HG03045 (cell line): ENCODE measurements at regions not wholly inside any gene's neighbourhood (a gene's known extent, or its start where the extent isn't known, plus 50 kb on each side); places are given as distances from the start of the nearest gene placed in this dataset.
"Not testable (repeated sequence)": the region's sequence is repeated elsewhere in the genome, so short reads cannot be mapped to it uniquely, and the experiment has no call there.

Experiments
- ATAC-seq: cut with Tn5 transposase; IDR thresholded peaks from one replicate; pipeline ENCODE4 v1.9.1; 2021; ENCODE audit warnings: mild to moderate bottlenecking, moderate library complexity; ENCODE audit not compliant: unreplicated experiment

DNA sequence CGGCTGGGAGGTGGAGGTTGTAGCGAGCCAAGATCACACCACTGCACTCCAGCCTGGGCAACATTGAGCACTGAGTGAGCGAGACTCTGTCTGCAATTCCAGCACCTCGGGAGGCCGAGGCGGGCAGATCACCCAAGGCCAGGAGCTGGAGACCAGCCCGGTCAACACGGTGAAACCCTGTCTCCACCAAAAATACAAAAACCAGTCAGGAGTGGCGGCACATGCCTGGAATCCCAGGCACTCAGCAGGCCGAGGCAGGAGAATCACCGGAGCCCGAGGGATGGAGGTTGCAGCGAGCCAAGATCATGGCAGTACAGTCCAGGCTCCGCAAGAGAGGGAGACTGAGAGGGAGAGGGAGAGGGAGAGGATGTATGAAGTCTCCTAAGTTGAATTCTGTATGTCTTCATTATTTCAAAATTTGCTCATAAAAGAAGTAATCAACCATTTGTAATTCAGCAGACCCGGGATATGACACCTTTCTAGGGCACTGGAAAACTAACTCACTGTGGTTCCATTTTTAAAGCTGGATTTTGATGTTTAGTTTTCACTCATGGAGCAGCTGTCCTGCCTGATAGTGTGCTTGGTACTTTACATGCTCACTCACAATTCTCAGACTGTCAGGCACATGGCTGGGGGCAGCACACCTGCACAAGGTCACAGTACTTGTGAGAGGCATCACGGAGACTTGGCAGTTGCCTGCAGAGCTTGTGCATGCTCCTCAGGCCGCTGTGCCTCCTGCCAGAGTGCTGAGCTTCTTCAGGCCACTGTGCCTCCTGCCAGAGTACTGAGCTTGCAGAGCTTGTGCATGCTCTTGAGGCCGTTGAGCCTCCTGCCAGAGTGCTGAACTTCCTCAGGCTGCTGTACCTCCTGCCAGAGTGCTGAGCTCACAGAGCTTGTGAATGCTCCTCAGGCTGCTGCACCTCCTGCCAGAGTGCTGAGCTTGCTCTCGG lies 106.2 kb downstream of the ERMARD start:
- ATAC-seq: no peak

DNA sequence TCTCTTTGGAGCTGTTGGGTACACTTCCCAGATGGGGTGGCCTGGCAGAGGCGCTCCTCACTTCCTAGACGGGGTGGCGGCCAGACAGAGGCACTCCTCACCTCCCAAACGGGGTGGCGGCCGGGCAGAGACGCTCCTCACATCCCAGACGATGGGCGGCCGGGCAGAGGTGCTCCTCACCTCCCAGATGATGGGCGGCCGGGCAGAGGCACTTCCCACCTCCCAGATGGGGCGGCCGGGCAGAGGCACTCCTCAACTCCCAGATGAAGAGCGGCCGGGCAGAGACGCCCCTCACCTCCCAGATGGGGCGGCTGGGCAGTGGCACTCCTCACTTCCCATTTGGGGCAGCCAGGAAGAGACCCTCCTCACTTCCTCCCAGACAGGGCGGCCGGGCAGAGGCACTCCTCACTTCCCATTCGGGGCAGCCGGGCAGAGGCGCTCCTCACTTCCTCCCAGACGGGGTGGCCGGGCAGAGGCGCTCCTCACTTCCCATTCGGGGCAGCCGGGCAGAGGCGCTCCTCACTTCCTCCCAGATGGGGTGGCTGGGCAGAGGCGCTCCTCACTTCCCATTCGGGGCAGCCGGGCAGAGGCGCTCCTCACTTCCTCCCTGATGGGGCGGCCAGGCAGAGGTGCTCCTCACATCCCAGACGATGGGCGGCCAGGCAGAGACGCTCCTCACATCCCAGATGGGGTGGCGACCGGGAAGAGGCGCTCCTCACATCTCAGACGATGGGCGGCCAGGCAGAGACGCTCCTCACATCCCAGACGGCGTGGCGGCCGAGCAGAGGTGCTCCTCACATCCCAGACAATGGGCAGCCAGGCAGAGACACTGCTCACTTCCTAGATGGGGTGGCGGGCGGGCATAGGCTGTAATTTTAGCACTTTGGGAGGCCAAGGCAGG lies 105.3 kb downstream of the ERMARD start:
- not testable (repeated sequence) for ATAC-seq

DNA sequence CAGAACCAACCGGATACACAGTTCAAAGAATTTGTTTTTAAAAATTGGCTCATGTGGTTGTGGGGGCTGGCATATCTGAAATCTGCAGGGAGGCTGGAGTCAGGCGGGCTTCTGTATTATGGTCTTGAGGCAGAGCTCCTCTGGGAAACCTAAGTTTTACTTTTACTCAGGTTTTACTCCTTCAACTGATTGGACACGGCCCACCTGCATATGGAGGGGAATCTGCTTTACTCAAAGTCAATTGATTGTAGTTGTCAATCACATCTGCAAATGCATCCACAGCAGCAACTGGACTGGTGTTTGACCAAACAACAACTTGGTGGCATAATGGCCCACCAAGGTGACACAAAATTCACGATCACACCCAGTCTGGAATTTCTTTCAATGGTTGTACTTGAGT lies 103.4 kb downstream of the ERMARD start:
- ATAC-seq: no peak

DNA sequence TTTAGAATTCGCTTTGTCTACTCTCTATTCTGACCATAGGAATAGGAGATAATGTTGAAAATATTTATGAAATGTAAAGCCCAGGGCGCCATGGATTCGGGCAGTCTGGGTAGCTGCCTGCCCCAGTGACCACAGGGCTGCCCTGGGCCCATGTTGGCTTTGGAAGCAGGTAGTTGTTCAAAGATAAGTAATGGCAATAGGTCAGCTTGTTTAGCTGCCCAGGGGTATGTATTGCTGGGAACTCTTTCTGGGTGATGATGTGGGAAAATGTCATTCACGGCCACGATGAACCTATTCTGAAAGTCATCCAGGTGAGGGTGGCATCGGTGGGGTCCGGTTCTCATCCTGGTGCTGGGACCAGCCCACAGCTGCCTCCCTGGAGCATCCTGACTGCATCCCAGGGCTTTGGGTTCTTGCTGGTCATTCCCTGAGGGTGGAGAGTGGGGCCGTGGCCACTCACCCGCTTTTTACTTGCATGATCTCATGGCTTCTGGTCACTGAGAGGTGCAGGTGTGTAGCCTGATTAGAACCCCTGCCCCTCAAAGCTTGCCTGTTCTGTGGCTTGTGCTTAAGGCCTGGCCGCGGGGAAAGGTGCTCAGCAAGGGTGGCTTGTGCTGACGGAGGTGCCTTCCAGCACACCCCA lies 102.8 kb downstream of the ERMARD start:
- no peak for ATAC-seq

DNA sequence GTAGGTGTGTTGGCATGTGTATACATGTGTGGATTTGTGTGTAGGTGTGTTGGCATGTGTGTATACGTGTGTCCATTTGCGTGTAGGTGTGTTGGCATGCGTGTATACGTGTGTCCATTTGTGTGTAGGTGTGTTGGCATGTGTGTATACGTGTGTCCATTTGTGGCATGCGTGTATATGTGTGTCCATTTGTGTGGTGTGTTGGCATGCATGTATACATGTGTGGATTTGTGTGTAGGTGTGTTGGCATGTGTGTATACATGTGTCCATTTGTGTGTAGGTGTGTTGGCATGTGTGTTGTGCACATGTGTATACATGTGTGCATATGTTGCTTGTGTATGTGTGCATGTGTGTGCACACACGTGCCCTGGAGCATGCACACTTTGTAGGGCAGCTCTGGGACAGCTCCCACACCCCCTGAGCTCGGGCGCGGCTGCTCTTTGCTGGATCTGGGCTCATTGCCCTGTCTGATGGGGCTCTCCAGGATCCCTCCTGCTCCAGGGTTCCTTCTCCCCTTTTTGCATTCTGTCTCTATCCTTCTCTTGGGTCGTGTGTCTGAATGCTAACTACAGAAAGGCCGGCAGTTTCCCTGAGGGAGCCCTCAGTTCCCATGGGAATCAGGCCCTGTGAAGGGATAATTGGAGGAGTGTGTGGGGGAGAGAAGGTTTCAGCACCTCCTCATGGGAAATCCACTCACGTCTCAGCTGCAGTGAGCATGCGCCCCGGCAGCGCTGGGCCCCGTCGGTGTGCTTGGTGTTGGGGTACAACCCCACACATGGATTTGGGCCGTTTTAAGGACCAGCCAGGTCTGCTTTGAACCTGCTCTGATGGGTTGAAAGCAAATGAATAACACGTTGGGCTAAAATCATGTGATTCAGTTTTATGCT lies 102.0 kb downstream of the ERMARD start:
- ATAC-seq: no peak

DNA sequence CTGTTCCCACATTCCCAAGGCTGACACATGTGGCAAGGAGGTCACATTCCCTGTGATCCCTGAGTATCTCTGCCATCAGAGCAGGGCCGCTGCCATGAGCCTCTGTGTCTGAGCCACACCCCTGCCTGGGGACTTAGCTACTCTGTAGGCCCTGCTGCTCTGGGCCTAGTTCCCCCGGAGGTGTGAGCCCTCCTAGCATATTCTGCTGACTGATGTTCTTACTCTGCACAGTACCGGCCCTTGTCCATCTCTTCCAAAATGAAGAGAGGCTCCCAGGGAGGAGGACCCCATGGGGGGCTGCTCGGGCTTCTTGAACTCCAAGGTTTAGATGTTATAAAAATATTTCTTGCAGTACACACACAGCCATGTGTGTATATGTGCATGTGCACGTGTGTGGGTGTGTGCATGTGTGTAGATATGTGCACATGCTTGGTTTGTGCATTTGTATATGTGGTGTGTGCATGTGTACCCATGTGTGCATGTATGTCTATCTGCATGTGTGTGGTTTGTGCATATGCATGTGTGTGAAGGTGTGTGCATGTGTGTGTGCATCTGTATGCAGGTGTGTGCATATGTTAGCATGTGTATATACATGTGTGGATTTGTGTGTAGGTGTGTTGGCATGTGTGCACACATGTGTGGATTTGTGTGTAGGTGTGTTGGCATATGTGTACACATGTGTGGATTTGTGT lies 101.2 kb downstream of the ERMARD start:
- ATAC-seq: no peak

DNA sequence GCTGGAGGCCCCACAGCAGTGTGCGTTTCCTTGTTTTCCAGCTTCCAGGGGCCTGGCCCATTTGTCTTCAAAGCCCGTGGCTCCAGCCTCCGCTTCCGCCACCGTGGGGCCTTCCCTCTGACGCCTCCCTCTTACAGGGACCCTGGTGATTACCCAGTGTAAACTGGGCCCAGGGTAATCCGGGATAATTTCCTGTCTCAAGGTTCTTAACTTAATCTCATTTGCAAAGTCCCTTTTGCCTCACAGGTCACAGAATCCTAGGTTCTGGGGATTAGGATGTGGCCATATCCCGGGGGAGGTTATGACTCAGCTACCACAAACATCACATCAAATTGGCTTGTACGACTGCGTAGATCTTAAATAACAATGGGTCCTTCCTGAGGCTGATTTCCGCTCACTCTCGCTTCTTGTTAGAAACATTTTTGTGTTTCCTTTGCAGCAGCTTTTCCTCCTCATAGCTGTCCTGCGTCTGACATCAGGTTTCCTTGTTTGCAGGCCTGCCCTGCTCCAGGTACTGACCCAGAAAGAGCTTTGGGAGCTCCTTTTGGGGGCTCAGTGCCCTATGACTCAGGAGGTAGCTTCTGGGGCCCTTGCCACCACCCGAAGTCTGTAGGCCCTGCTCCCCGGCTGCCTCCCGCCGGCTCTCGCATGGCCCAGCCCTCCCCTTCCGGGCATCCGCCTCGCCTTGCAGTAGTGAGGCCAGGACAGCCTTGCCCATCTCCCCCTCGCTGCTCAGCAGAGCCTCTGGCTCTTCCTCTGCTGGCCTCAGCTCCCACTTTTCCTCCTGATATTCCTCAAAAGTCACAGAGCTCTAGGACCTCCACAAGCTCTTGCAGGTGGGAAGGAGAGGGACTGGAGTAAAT lies 100.5 kb downstream of the ERMARD start:
- no peak for ATAC-seq

DNA sequence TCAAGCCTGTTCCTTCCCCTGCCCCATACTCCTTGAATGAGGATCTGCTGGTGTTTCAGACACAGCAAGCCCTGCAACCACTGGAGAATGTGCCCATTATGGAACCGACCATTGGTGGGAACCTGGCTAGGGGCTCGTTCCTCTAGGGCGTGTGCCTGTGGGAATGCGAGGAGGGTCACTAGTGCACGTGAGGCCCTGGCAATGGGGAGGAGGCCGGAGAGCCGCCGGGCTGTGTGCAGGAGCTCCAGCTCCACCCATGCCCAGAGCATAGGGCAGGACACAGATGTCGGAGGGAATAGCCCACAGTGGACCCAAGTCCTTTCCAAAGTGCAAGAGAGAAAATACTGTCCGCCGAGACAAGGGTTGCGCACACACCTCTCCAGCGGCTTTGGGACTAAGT lies 99.3 kb downstream of the ERMARD start:
- ATAC-seq: no peak

DNA sequence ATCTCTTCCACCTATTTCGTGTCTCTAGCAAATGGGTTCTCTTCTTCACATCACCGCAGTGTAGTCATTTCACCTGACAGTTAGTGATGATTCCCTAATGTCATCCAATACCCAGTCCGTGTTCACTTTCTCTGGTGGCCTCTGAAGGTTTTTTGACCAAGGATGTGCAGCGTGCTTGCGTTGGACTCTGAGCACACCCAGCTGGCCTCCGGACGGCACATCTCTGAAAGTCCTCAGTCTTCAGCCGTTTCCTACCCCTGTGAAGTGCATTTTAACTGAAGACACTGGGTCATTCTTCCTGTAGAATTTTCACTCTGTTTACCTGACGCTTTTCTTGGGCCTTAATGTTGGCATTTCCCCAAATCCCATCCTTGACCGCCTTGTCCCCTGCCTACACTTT lies 98.7 kb downstream of the ERMARD start:
- no peak for ATAC-seq

DNA sequence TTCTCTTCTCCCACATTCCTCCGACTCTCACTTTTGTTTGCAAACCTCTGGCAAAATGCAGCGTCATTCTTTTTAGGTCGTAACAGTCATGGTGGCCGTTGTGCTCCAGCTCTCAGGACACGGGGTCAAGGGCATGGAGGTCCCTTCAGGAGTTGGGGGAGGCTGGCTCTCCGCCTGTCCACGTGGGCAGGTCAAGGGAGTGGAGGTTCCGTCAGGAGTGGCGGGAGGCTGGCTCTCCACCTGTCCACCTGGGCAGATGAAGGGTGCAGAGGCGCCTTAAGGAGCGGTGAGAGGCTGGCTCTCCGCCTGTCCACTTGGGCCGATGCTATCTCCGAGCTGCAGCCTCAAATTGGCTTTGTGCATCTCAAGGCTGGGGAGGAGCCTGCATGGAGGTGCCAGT lies 98.0 kb downstream of the ERMARD start:
- no peak for ATAC-seq

DNA sequence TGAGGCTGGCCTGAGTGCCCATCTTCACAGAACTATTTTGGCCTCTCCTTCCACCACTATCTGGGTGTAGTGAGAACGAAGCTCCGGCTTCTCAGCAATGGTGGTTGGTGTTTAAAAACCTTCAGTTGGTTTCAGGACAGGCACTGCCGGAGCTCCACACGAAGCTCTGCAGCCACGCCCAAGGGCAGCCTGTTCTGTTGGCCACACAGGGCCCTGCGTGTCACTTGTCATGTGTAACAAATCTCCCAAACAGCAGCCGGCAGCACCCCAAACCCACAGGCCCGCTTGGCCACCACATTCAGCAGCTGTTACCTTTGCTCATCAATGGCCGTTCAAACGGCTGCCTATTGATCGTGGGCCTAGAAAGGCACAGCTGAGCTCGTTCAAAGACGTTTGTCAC lies 97.5 kb downstream of the ERMARD start:
- ATAC-seq: no peak

DNA sequence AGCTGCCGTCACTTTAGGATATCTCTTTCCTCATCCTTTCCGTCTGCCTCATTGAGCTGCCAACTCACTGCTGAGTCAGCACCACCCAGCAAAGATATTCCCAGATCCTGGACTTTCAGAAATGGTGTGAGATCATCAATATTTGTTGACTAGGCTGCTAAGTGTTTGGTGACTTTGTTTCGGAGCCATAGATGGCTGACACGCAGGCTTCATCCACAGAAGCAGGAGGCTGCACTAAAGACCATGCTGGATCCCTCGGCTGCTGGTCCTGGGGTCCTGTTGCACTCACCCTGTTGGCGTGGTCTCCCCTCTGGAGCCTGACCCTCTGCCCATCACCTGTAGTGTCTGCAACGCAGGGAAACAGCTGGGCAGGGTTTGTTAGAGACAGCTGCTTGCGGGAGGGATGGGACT lies 96.5 kb downstream of the ERMARD start:
- no peak for ATAC-seq

DNA sequence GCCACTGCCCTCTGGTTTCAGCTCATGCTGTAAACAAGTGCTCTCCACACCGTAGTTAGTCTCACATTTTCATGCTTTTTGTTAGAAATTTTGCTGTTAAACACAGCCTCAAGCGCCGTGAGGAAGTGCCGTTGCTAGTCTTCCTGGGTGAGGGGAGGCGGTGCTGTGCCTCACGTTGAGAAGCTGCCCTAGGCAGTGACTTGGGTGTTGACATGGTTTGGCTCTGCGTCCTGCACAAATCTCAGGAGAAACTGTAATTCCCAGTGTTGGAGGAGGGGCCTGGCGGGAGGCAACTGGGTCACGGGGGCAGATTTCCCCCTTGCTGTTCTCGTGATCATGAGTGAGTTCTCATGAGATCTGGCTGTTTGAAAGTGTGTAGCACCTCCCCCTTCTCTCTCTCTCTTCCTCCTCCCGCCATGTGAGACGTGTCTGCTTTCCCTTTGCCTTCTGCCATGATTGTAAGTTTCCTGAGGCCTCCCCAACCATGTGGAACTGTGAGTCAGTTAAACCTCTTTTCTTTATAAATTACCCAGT lies 95.8 kb downstream of the ERMARD start:
- ATAC-seq: no peak

DNA sequence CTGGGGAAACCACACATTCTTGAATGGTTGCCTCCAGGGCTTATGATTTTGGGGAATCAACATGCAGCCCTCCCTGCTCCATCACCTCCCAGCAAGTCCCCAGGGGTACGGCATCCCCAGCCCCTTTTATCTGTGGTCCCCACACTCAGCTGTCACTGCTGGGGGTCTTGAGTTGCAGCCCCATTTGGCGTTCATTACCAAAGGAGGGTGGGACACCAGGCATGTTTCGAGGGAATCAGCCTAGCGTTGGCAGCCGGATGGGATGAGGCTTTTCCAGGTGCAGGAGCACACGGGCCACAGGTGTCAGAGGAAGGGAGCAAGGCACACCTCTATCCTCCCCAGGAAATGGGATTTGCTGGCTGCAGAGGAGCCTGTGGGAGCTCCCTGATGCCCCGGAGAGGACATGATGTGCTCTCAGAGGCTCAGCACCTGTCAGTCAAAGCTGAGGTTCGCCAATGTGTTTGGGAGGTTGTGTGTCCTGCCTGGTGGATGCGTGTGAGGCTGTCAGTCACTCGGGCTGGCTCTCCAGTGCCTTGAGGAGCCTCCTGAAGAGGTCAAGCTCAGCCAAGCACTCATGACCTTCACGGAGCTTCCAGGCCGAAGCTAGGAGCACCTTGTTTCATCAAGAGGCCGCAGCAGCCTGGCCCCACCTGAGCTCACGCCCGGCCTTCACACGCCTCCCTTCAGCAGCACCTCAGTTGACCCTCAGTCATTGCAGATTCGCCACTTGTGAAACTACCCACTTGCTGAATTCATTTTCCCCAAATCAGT lies 95.0 kb downstream of the ERMARD start:
- ATAC-seq: no peak

DNA sequence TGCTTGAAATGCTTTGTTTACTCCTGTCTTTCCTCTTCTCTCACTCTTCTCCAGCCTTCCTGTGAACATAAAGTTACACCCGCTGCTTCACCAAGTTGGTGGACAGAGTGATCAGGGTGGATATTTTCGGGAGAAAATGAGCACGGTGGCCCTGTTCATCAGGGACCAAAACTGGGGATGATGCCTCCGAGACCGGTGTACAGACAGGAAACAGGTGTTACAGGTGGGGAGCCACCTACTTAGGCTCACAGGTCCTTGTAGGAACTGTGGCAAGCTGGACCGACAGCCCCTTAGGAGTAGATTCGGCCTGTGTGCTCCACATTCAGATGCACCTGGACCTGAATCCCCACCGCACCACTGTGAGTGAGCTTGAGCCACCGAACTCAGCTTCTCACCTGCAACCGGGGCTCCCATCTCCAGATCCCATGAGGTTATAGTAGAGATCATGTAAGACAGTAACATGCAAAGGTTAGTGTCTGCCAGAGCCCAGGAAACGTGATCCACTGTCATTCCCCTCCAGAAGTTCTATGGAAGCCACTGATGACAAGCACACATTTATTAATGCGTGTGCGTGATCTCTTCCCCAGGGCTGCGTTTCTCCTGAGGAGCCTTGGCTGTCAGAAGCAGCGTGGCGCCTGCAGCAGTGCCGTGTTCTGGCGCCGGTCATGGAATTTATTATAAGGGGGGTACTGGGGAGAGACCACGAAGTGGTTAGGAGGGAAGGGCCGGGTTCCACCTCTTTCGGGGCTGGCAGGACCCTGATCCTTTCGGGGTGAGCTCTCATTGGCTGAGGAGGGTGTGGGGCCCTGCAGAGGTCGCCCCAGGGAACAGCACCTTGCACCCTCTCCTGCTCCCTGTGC lies 94.2 kb downstream of the ERMARD start:
- no peak for ATAC-seq

DNA sequence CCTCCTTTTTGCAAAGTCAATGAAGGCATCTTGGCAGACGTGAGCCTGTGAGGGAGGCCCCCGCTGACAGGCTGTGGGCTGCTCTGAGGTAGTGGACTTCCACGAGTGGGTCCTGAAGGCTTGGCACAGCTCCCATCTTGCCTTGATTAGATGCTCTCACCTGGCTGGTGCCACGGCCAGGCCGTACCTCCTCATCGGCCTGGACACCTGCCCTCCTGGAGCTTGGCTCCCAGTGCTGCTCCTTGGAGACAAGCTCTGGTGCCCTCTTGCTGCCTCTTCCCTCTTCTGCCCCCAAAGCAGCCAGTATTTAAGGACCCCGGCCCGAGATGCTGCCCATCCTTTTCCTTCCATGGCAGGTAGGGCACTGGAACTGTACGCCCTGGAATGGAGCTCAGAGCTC lies 93.5 kb downstream of the ERMARD start:
- ATAC-seq: no peak

DNA sequence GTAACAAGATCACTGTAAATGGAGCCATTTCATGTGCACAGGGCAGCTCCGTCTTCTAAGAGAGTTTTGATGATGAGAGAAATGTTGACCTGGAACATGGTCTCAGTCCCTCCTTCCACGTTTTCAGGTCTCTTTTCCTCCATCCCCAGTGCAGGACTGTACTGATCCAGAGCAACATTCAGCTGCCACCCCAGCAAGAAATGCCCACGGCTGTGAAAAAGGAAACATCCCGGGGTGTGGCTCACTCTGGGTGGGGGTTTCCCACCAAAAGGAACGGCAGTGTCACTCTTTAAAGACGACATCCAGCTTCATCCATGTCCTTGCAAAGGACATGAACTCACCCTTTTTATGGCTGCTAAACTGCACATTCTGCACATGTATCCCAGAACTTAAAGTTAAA lies 92.6 kb downstream of the ERMARD start:
- ATAC-seq: no peak
